EH (cell line): ENCODE measurements at regions not wholly inside any gene's neighbourhood (a gene's known extent, or its start where the extent isn't known, plus 50 kb on each side); places are given as distances from the start of the nearest gene placed in this dataset.

Experiments used
- DNase-seq: peaks from one replicate; pipeline ENCODE4 v3.0.0-alpha.2; 2015; ENCODE audit warnings: low read depth

- no peak for DNase-seq
These were observed 295.3 kb upstream of the RGS6 start for GRCh38 chr14:71636820-71637471.

- DNase-seq, result peak; percentile 21
These were observed 293.6 kb upstream of the RGS6 start for GRCh38 chr14:71638523-71639196.

DNA sequence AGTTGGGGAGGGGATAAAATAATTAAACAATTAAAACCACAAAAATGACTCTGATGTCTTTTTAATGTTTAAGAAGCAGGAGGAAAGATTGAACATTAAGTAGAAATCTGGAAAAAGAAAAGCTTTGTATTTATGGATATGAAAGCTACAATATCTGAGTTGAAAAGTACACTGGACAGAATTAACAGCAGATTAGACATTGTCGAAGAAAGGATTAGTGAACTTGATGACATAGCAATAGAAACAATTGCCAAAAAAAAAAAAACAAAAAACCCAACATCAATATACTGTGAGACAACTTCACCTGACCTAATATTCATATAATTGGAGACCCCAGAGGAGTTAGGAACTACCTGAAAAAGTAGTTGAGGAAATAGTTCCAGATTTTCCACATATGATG is 289.5 kb upstream of the RGS6 start:
- no peak for DNase-seq

DNA sequence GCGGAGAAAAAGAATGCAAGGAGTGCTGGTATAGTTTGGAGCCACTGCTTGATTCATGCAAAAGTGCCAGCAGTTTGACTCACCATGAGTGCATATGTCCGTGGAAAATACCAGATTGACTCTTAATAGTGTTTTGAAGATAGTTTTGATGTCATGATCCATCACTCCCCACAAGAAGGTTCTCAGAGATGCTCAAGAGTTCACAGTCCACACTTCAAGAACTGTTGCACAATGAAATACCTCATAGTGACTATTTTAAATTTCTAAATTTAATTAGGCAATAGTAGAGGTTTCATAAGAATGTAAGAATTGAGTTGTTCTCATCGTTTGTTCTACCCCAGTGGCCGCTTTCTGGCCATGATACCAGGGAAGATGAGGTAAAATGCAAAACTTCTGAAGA is 286.6 kb upstream of the RGS6 start:
- DNase-seq, result peak; percentile 78

DNA sequence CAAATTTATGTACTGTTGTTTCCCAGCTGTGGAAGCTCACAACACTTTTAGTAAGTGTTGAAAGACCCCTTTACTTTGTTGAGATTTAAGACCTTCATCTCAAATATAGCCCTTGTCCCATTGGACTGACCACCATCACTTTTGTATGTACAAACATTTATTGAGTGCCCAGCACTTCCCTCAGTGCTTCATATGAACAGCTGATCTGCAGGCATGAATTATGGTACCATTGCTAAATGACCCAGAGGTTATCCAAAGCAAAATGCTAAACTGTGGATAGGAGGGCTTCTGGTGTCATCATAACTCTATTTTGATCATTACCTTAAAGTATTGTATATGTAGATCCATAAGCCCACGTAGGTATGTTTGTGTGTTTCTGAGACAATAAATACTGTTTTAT is 285.7 kb upstream of the RGS6 start:
- no peak for DNase-seq

DNA sequence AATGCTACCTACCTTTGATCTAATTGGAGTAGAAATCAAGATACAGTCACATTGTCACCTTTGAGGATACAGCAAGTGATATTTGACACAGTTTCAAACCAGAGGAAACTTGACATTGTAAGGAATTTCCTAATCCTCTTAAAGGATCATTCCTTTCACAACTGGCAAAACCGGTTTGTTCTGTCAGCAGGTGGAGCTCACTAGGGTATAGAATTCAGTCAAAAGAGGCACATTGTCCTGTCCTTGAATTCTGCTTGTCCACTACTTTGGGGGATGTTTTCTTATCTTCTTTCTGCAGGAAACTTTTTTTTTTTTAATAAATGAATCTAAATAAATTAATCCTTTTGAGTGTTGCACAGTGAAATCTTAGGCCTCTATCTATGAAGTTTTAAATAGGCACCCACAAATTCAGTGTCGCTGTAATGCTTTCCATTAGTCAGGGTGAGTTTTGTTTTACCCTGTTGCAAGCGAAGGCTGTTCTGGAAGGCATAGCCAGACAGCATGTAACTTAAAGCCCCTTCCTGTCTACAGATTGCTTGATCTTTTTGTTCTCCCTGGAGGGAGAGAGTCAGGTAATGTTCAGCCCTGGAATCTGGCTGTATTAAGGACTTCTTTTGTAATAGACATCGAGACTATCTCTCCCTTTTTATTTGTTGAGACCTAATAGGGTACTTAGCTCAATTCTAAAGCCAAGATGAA is 285.0 kb upstream of the RGS6 start:
- no peak for DNase-seq

DNA sequence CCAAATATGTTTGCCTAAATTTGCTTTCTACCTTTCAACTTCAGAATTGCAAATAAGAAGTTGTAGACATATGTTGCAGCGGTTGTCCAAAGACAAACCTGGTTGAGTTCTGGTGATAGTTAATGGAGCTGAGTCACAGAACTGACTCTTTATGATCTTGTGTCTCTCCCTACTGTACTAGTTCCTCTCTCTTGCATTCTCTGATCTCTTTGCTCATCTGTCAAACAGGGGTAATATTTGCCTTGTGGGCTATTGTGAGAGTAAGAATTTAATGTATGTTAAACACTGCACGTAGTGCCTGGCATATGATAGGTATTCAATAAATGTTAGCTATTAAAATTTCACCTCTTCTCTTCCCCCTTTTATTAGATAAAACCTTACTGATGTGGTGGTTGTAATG is 283.5 kb upstream of the RGS6 start:
- DNase-seq, result peak; percentile 23

GRCh38 chr14:71650187-71650755 is 282.0 kb upstream of the RGS6 start:
- peak; percentile 29 for DNase-seq

- peak; percentile 93 for DNase-seq
These were observed 281.0 kb upstream of the RGS6 start for GRCh38 chr14:71651228-71651627.

- DNase-seq, result no peak
These were observed 279.9 kb upstream of the RGS6 start for GRCh38 chr14:71652368-71652767.

DNA sequence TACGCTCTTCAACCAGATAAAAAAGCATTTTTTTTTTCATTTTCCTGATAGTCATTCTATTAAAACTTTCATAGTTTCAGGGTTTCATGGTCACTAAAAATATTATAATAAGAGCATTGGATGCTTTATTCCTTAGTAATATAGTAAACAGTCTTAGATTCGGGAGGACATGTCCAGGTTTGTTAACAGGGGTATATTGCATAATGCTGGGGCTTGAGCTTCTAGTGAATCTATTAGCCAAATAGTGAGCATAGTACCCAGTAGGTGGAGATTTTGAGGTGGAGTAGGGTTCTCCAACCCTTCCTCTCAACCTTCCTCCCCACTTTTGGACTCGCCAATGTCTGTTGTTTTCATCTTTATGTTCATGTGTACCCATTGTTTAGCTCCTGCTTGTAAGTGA is 277.4 kb upstream of the RGS6 start:
- no peak for DNase-seq

GRCh38 chr14:71658261-71658860 is 273.9 kb upstream of the RGS6 start:
- DNase-seq, result no peak

GRCh38 chr14:71659159-71659558 is 273.1 kb upstream of the RGS6 start:
- DNase-seq, result peak; percentile 41

- no peak for DNase-seq
These were observed 270.8 kb upstream of the RGS6 start for GRCh38 chr14:71661441-71661840.

GRCh38 chr14:71662291-71662790 is 269.9 kb upstream of the RGS6 start:
- DNase-seq, result no peak

DNA sequence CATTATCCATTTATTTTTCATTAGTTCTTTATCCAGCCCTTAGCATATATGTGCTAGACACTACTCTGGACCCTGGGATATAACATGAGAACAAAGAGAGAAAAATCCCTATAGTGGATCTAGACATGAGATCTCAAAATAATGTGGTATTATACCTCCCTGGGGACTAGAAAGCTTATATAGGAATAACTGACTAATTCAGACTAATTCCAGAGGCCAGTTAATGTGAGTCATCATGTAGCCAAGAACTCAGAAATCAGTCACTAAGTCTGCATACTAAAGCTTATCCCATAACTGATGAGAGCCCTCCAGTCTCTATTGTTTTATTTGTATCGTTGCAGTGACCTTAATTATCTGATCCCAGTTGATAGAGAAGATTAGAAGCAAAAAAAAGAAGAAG is 267.1 kb upstream of the RGS6 start:
- DNase-seq, result peak; percentile 87

GRCh38 chr14:71665781-71666180 is 266.4 kb upstream of the RGS6 start:
- DNase-seq, result no peak

DNA sequence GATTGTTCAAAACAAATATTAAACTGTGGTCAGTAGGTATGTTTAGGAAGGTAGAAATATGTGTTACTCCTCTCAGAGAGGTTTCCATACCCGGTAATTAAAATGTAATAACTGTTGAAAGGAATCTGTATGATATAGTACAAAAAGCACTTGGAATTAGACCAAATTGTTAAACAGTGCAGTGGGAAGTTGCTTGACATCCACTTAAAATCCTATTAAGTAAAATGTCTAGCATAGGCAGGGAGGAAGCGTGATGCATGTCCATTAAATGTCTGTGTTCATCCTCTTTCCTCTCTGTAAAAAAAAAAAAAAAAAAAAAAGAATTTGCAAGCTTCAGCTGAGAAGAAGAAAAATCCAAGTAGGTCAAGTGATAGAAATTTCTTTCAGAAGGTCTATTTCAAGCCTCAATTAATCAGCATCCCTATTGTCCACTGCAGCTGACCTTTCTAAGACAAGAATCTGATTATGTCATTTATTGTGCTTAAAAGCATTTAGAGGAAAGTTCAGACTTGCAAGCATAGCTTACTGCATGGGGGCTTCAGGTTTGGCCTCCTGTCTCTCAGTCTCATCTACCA is 265.6 kb upstream of the RGS6 start:
- peak; percentile 61 for DNase-seq

- peak; percentile 64 for DNase-seq
These were observed 263.9 kb upstream of the RGS6 start for GRCh38 chr14:71668186-71668912.

DNA sequence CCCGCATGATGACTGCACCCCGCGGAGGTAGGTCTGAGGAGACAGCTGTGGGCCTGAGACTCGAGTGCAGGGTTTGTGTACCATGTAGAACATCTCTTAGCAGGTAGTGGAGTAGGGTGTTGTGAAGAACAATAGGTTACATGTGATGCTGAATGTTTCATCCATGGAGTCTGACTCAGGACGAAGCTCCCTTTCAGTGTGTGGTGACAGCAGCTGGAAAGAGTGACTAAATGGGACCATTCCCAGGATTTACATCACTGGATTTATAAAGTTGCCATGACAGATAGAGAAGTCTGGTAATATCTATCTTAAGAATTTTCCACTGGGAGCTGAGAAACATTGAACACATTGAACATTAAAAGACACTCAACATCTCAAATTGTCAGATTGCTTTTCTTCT is 259.6 kb upstream of the RGS6 start:
- DNase-seq, result no peak

GRCh38 chr14:71675126-71675899 is 256.9 kb upstream of the RGS6 start:
- DNase-seq, result no peak
